ENCODE measurements at regions not wholly inside any gene's neighbourhood (a gene's known extent, or its start where the extent isn't known, plus 50 kb on each side); places are given as distances from the start of the nearest gene placed in this dataset.
A peak's percentile ranks its signal among the peaks of the same experiment; 100 is the strongest.

GRCh38 chr16:47970291-47970931 is 185.4 kb downstream of the ABCC12 start:
- Mint-ChIP-seq H3K27me3 (peaks cover 0 to 19% (median 9%) of the 10 kb centered on the region in 3 donors), H3K4me3 (peak overlapping the region in 1 of 8 donors; percentile 36), H3K27ac (peak overlapping the region in 1 of 6 donors; percentile 82), H3K9me3 (peaks cover 0 to 7% (median under 1%) of the 10 kb centered on the region in 7 donors), H3K36me3 (no peaks in the 10 kb centered on the region), H3K4me1 (no peaks in the 10 kb centered on the region)
- ATAC-seq (ENCODE audit: low read depth in 2 of 2), result no peak
- DNase-seq, result no peak

DNA sequence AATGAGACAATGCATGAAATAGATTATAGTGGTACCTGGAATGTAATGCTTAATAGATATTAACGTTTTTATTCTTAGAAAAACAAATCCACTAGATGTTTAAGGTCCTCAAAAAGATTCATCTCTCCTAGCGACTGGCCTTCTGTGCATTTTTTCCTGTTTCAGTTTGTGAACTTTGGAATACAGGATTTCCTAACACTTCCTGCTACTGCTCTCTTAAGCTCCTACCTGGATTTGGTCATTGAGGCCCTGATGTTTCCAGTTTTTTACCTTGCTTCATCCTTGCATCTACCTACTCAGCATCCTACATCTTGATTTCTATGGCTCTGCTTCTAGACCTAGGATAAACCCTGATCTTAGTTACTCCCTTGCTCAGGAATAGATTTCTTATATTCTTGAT is 188.4 kb downstream of the ABCC12 start:
- no peak overlapping the region for H3K4me3 Mint-ChIP-seq
- no peaks in the 10 kb centered on the region for H3K4me1 Mint-ChIP-seq
- peaks cover 0 to 15% (median 6%) of the 10 kb centered on the region in 3 donors for H3K27me3 Mint-ChIP-seq
- ATAC-seq (ENCODE audit: low read depth in 2 of 2) (no peak), DNase-seq (no peak)
- peaks cover 0 to 5% (median 0%) of the 10 kb centered on the region in 7 donors for H3K9me3 Mint-ChIP-seq
- no peak overlapping the region for H3K27ac Mint-ChIP-seq
- no peaks in the 10 kb centered on the region for H3K36me3 Mint-ChIP-seq

GRCh38 chr16:47966325-47966724 is 189.5 kb downstream of the ABCC12 start:
- Mint-ChIP-seq H3K36me3 (no peaks in the 10 kb centered on the region), H3K4me1 (no peaks in the 10 kb centered on the region), H3K4me3 (no peak overlapping the region), H3K27ac (no peak overlapping the region), H3K27me3 (peaks cover 0 to 7% (median 0%) of the 10 kb centered on the region in 3 donors), H3K9me3 (peaks cover 0 to 3% (median 0%) of the 10 kb centered on the region in 7 donors)
- ATAC-seq (ENCODE audit: low read depth in 2 of 2) (no peak), DNase-seq (no peak)

DNA sequence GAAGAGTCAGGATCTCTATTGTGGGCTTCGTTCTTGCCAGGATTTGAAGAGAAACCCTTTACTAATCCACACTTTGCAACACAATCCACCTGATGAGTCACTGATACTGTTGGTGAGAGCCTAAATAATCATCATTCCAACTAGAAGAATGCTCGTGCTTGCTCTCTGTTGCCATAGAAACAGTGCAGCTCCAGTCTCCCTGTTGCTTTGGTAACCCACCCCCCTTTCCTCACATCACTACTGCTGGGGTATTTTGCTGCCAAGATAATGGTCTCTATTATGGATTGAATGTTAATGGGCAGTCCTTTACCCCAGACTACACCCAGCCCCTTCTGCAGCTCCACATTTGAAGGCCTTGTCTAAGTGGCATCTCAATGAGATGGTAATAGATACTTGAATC is 190.4 kb downstream of the ABCC12 start:
- H3K36me3 Mint-ChIP-seq, result no peaks in the 10 kb centered on the region
- ATAC-seq (ENCODE audit: low read depth in 2 of 2), result no peak
- peaks cover 0 to 7% (median 0%) of the 10 kb centered on the region in 3 donors for H3K27me3 Mint-ChIP-seq
- no peak overlapping the region for H3K27ac Mint-ChIP-seq
- H3K4me1 Mint-ChIP-seq, result no peaks in the 10 kb centered on the region
- H3K9me3 Mint-ChIP-seq, result peaks cover 0 to 2% (median 0%) of the 10 kb centered on the region in 7 donors
- DNase-seq, result no peak
- no peak overlapping the region for H3K4me3 Mint-ChIP-seq

DNA sequence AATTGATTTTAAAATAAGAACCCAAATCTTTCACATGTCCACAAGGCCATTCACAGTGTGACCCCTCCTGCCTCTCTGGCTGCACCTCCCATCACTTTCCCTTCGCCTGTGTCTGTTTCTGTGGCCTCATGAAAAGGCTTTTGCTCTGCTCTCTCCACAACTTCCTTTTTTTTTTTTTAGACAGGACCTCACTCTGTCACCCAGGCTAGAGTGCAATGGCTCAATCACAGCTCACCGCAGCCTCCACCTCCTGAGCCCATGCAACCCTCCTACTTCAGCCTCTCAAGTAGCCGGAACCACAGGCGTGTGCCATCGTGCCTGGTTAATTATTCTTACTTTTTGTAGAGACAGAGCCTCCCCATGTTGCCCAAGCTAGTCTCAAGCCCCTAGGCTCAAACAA is 197.1 kb downstream of the ABCC12 start:
- Mint-ChIP-seq H3K9me3 (peaks cover 0 to 9% (median 0%) of the 10 kb centered on the region in 7 donors), H3K4me1 (no peaks in the 10 kb centered on the region), H3K27ac (no peak overlapping the region), H3K4me3 (peak overlapping the region in 1 of 8 donors; percentile 8), H3K36me3 (no peaks in the 10 kb centered on the region), H3K27me3 (peaks cover 4 to 9% (median 8%) of the 10 kb centered on the region in 3 donors)
- DNase-seq, result no peak
- ATAC-seq (ENCODE audit: low read depth in 2 of 2), result no peak

GRCh38 chr16:47956916-47957315 is 198.9 kb downstream of the ABCC12 start:
- Mint-ChIP-seq H3K4me1 (no peaks in the 10 kb centered on the region), H3K36me3 (no peaks in the 10 kb centered on the region), H3K27me3 (peaks cover 4 to 9% (median 8%) of the 10 kb centered on the region in 3 donors), H3K27ac (no peak overlapping the region), H3K4me3 (no peak overlapping the region), H3K9me3 (peaks cover 0 to 9% (median 0%) of the 10 kb centered on the region in 7 donors)
- ATAC-seq (ENCODE audit: low read depth in 2 of 2) (no peak), DNase-seq (no peak)

GRCh38 chr16:47949714-47950113 is 206.1 kb downstream of the ABCC12 start:
- DNase-seq, result no peak
- peaks cover 0 to 14% (median 3%) of the 10 kb centered on the region in 7 donors for H3K9me3 Mint-ChIP-seq
- H3K27me3 Mint-ChIP-seq, result peaks cover 4 to 9% (median 4%) of the 10 kb centered on the region in 3 donors
- H3K4me1 Mint-ChIP-seq, result no peaks in the 10 kb centered on the region
- H3K4me3 Mint-ChIP-seq, result peak overlapping the region in 1 of 8 donors; percentile 62
- no peak for ATAC-seq (ENCODE audit: low read depth in 2 of 2)
- H3K27ac Mint-ChIP-seq, result no peak overlapping the region
- no peaks in the 10 kb centered on the region for H3K36me3 Mint-ChIP-seq

- no peak overlapping the region for H3K4me3 Mint-ChIP-seq
- H3K27me3 Mint-ChIP-seq, result peaks cover 4 to 9% (median 4%) of the 10 kb centered on the region in 3 donors
- H3K9me3 Mint-ChIP-seq, result peaks cover 0 to 14% (median 3%) of the 10 kb centered on the region in 7 donors
- no peaks in the 10 kb centered on the region for H3K36me3 Mint-ChIP-seq
- ATAC-seq (ENCODE audit: low read depth in 2 of 2) (no peak), DNase-seq (no peak)
- H3K4me1 Mint-ChIP-seq, result no peaks in the 10 kb centered on the region
- H3K27ac Mint-ChIP-seq, result no peak overlapping the region
Measured at GRCh38 chr16:47949276-47949675, 206.5 kb downstream of the ABCC12 start.

- ATAC-seq (ENCODE audit: low read depth in 2 of 2) (no peak), DNase-seq (no peak)
- Mint-ChIP-seq H3K27me3 (peaks cover 4 to 14% (median 5%) of the 10 kb centered on the region in 3 donors), H3K27ac (no peak overlapping the region), H3K4me3 (no peak overlapping the region), H3K36me3 (no peaks in the 10 kb centered on the region), H3K4me1 (no peaks in the 10 kb centered on the region), H3K9me3 (peaks cover 0 to 14% (median 3%) of the 10 kb centered on the region in 7 donors)
Measured at GRCh38 chr16:47947723-47948122, 208.1 kb downstream of the ABCC12 start.

DNA sequence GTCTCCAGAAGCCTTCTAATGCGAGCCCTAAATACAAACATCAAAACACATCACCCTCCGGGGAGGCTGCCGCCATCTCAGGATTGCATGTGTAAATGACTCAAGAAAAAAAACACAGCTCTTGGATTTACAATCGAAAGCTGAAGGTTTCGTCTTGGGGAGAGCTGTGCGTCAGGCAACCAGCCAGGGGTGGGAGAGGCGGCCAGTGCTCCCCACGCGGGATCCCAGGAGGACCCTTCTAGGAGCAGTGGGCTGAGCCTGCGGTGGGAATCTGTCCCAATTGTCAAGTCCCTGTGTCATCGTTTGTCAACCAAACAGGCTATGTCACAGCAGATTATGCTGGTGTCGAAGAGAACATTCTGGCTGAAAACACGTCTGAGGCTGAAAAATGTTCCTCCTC is 209.7 kb downstream of the ABCC12 start:
- Mint-ChIP-seq H3K36me3 (no peaks in the 10 kb centered on the region), H3K27me3 (peaks cover 4 to 18% (median 10%) of the 10 kb centered on the region in 3 donors), H3K9me3 (peaks cover 0 to 14% (median 3%) of the 10 kb centered on the region in 7 donors), H3K27ac (no peak overlapping the region), H3K4me3 (no peak overlapping the region), H3K4me1 (no peaks in the 10 kb centered on the region)
- DNase-seq (no peak), ATAC-seq (ENCODE audit: low read depth in 2 of 2) (no peak)

GRCh38 chr16:47944589-47944988 is 211.2 kb downstream of the ABCC12 start:
- Mint-ChIP-seq H3K36me3 (no peaks in the 10 kb centered on the region), H3K27ac (no peak overlapping the region), H3K9me3 (peaks cover 0 to 6% (median 3%) of the 10 kb centered on the region in 7 donors), H3K27me3 (peaks cover 10 to 24% (median 13%) of the 10 kb centered on the region in 3 donors), H3K4me3 (no peak overlapping the region), H3K4me1 (no peaks in the 10 kb centered on the region)
- no peak for DNase-seq
- no peak for ATAC-seq (ENCODE audit: low read depth in 2 of 2)

DNA sequence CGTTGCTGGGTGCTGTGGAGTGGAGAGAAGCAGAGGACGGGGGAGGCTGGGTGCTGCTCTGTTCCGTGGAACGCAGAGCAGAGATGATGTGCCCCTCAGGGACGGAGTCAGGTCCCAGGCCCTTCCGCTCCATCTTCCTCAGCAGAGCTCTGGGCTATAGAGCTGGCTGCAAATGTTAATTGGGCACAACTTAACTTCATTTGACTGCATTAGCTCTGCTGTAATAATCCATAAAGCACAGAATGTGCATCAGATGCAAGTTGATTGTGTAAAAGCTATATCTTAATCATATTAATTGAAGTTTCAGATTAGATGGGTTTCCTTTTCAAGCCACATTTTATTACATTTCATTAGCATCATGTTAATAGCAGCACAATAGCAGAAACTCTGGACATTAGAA is 212.6 kb downstream of the ABCC12 start:
- H3K4me1 Mint-ChIP-seq, result no peaks in the 10 kb centered on the region
- H3K27ac Mint-ChIP-seq, result no peak overlapping the region
- DNase-seq (no peak), ATAC-seq (ENCODE audit: low read depth in 2 of 2) (no peak)
- peaks cover 0 to 5% (median 0%) of the 10 kb centered on the region in 7 donors for H3K9me3 Mint-ChIP-seq
- H3K4me3 Mint-ChIP-seq, result no peak overlapping the region
- no peaks in the 10 kb centered on the region for H3K36me3 Mint-ChIP-seq
- peaks cover 10 to 24% (median 13%) of the 10 kb centered on the region in 3 donors for H3K27me3 Mint-ChIP-seq

- no peaks in the 10 kb centered on the region for H3K4me1 Mint-ChIP-seq
- no peak overlapping the region for H3K27ac Mint-ChIP-seq
- no peaks in the 10 kb centered on the region for H3K36me3 Mint-ChIP-seq
- ATAC-seq (ENCODE audit: low read depth in 2 of 2), result no peak
- H3K27me3 Mint-ChIP-seq, result peaks cover 5 to 15% (median 8%) of the 10 kb centered on the region in 3 donors
- no peak for DNase-seq
- peaks cover 0 to 9% (median 3%) of the 10 kb centered on the region in 7 donors for H3K9me3 Mint-ChIP-seq
- H3K4me3 Mint-ChIP-seq, result no peak overlapping the region
Measured at GRCh38 chr16:47940466-47940865, 215.3 kb downstream of the ABCC12 start.

DNA sequence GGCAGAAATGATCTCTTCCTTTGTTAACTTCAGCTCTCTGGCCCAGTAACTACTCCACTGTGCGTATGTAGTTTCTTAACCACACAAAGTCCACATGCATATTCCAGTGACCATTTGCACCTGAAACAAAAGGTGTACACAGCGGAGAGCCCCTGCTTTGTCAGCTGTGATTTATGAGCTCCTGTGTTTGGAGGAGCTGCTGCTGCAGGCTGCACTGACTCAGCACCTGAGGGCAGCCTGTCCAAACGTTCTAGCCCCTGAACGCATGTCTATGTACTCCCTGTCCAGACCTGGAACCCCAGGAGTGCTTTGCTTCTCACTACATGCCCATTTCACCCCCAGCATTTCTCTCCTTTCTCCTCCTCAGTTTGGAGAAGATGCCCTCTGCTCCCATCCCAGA is 216.1 kb downstream of the ABCC12 start:
- H3K9me3 Mint-ChIP-seq, result peaks cover 0 to 9% (median 3%) of the 10 kb centered on the region in 7 donors
- peaks cover 5 to 15% (median 8%) of the 10 kb centered on the region in 3 donors for H3K27me3 Mint-ChIP-seq
- no peaks in the 10 kb centered on the region for H3K36me3 Mint-ChIP-seq
- H3K4me3 Mint-ChIP-seq, result no peak overlapping the region
- ATAC-seq (ENCODE audit: low read depth in 2 of 2), result no peak
- DNase-seq, result no peak
- H3K4me1 Mint-ChIP-seq, result no peaks in the 10 kb centered on the region
- H3K27ac Mint-ChIP-seq, result no peak overlapping the region

All from naive B cell (primary cell).